Osteocyte (in vitro differentiated cells): ENCODE measurements at regions not wholly inside any gene's neighbourhood (a gene's known extent, or its start where the extent isn't known, plus 50 kb on each side); places are given as distances from the start of the nearest gene placed in this dataset.

Experiments used
- DNase-seq: peaks from one replicate; pipeline ENCODE4 v3.0.0; 2021; ENCODE audit warnings: mixed read lengths; ENCODE audit not compliant: unreplicated experiment; ENCODE audit errors: extremely low spot score
- H3K27ac Mint-ChIP-seq: one replicate; pipeline ENCODE4 v1.8.0; 2021; ENCODE audit warnings: mild to moderate bottlenecking, mixed read lengths; ENCODE audit not compliant: unreplicated experiment
- H3K27me3 Mint-ChIP-seq: one replicate; pipeline ENCODE4 v1.8.0; 2021; ENCODE audit warnings: mixed read lengths; ENCODE audit not compliant: unreplicated experiment
- H3K36me3 Mint-ChIP-seq: one replicate; pipeline ENCODE4 v1.8.0; 2021; ENCODE audit warnings: mixed read lengths; ENCODE audit not compliant: unreplicated experiment
- H3K4me1 Mint-ChIP-seq: one replicate; pipeline ENCODE4 v1.8.0; 2021; ENCODE audit warnings: mixed read lengths; ENCODE audit not compliant: unreplicated experiment
- H3K4me3 Mint-ChIP-seq: one replicate; pipeline ENCODE4 v1.8.0; 2021; ENCODE audit warnings: mild to moderate bottlenecking, moderate library complexity, mixed read lengths; ENCODE audit not compliant: unreplicated experiment
- H3K9me3 Mint-ChIP-seq: one replicate; pipeline ENCODE4 v1.8.0; 2021; ENCODE audit warnings: mixed read lengths; ENCODE audit not compliant: unreplicated experiment
- CTCF ChIP-seq: fragments of 200-600 bp; sonication (generic); IDR thresholded peaks from 2 replicates; pipeline ENCODE4 v1.5.0; 2021; ENCODE audit warnings: antibody characterized with exemption, mild to moderate bottlenecking, moderate library complexity

- H3K27me3 Mint-ChIP-seq, result peaks cover 4% of the 10 kb centered on the region
- H3K4me1 Mint-ChIP-seq, result no peaks in the 10 kb centered on the region
- TF ChIP-seq CTCF, result no peak
- H3K27ac Mint-ChIP-seq, result no peak overlapping the region
- no peak overlapping the region for H3K4me3 Mint-ChIP-seq
- H3K36me3 Mint-ChIP-seq, result no peaks in the 10 kb centered on the region
- DNase-seq, result no peak
- H3K9me3 Mint-ChIP-seq, result peaks cover 2% of the 10 kb centered on the region
Measured at GRCh38 chr5:68368311-68369022, 152.9 kb downstream of the PIK3R1 start.

GRCh38 chr5:68369023-68369359 lies 153.4 kb downstream of the PIK3R1 start:
- TF ChIP-seq CTCF, result no peak
- no peak for DNase-seq
- no peaks in the 10 kb centered on the region for H3K36me3 Mint-ChIP-seq
- H3K4me1 Mint-ChIP-seq, result no peaks in the 10 kb centered on the region
- peaks cover 3% of the 10 kb centered on the region for H3K27me3 Mint-ChIP-seq
- no peak overlapping the region for H3K27ac Mint-ChIP-seq
- H3K9me3 Mint-ChIP-seq, result no peaks in the 10 kb centered on the region
- no peak overlapping the region for H3K4me3 Mint-ChIP-seq

- no peak for DNase-seq
- no peaks in the 10 kb centered on the region for H3K4me1 Mint-ChIP-seq
- no peaks in the 10 kb centered on the region for H3K36me3 Mint-ChIP-seq
- no peak overlapping the region for H3K4me3 Mint-ChIP-seq
- H3K27ac Mint-ChIP-seq, result no peak overlapping the region
- H3K9me3 Mint-ChIP-seq, result no peaks in the 10 kb centered on the region
- TF ChIP-seq CTCF, result no peak
- H3K27me3 Mint-ChIP-seq, result peaks cover 3% of the 10 kb centered on the region
Measured at GRCh38 chr5:68369457-68370125, 154.0 kb downstream of the PIK3R1 start.

GRCh38 chr5:68370196-68370595 lies 154.6 kb downstream of the PIK3R1 start:
- Mint-ChIP-seq H3K9me3 (no peaks in the 10 kb centered on the region), H3K4me3 (no peak overlapping the region), H3K4me1 (no peaks in the 10 kb centered on the region)

More at GRCh38 chr5:68370196-68370595, 154.6 kb downstream of the PIK3R1 start:
- H3K27ac Mint-ChIP-seq, result no peak overlapping the region
- no peaks in the 10 kb centered on the region for H3K36me3 Mint-ChIP-seq
- DNase-seq, result no peak
- H3K27me3 Mint-ChIP-seq, result peaks cover 4% of the 10 kb centered on the region
- no peak for TF ChIP-seq CTCF
